HL-60 (cell line): ENCODE measurements at regions not wholly inside any gene's neighbourhood (a gene's known extent, or its start where the extent isn't known, plus 50 kb on each side); places are given as distances from the start of the nearest gene placed in this dataset.

Experiments used
- DNase-seq, 2 experiments: peaks; one replicate each; pipeline ENCODE4 v3.0.0-alpha.2; 2010 to 2020; ENCODE audit warnings: low read depth in 1 of 2, low spot score in 1 of 2
- H3K27ac ChIP-seq: fragments of 250-450 bp; sonication (Bioruptor Pico); replicated peaks from 2 replicates; pipeline ENCODE4 v1.5.1; 2020; ENCODE audit warnings: mild to moderate bottlenecking, moderate library complexity
- H3K27me3 ChIP-seq: fragments of 250-450 bp; sonication (Bioruptor Pico); 2 replicates; pipeline ENCODE4 v1.5.1; 2021; ENCODE audit warnings: mild to moderate bottlenecking, moderate library complexity; ENCODE audit not compliant: insufficient read depth, poor library complexity, severe bottlenecking
- H3K4me3 ChIP-seq: replicated peaks from 2 replicates; pipeline ENCODE4 v1.5.1; 2011; ENCODE audit warnings: mild to moderate bottlenecking, control low read depth, low read length; ENCODE audit not compliant: insufficient read depth
- GABPA ChIP-seq: IDR thresholded peaks from 2 replicates; pipeline ENCODE4 v1.6.1; 2012; ENCODE audit warnings: low read depth
- POLR2AphosphoS5 ChIP-seq: IDR thresholded peaks from 2 replicates; pipeline ENCODE4 v1.6.1; 2012; ENCODE audit warnings: low read depth
- SPI1 ChIP-seq: IDR thresholded peaks from 2 replicates; pipeline ENCODE4 v1.6.1; 2012; ENCODE audit warnings: low read depth, mild to moderate bottlenecking, borderline replicate concordance
- TF ChIP-seq, protein P1 (sequence below): IDR thresholded peaks from 2 replicates; pipeline ENCODE4 v1.6.1; 2012; ENCODE audit warnings: low read depth; ENCODE audit not compliant: insufficient replicate concordance
- TF ChIP-seq, protein P2 (sequence below): IDR thresholded peaks from one replicate; pipeline ENCODE4 v1.5.1; 2011; ENCODE audit warnings: low read length, control low read depth, inconsistent platforms; ENCODE audit not compliant: insufficient read depth

DNA sequence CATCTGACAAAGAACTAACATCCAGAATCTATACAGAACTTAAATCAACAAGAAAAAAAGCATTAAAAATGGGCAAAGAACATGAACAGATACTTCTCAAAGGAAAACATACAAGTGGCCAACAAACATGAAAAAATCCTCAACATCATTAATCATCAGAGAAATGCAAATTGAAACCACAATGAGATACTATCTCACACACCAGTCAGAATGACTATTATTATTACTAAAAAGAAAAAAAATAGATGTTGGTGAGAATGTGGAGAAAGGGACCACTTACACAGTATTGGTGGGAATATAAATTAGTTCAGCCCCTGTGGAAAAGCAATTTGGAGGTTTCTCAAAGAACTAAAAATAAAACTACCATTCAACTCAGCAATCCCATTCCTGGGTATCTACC lies 89.1 kb upstream of the ADO start:
- Histone ChIP-seq H3K27me3 (no peaks in the 10 kb centered on the region), H3K4me3 (no peak overlapping the region), H3K27ac (no peak overlapping the region)
- no peak for DNase-seq
- TF ChIP-seq, protein P1, sequence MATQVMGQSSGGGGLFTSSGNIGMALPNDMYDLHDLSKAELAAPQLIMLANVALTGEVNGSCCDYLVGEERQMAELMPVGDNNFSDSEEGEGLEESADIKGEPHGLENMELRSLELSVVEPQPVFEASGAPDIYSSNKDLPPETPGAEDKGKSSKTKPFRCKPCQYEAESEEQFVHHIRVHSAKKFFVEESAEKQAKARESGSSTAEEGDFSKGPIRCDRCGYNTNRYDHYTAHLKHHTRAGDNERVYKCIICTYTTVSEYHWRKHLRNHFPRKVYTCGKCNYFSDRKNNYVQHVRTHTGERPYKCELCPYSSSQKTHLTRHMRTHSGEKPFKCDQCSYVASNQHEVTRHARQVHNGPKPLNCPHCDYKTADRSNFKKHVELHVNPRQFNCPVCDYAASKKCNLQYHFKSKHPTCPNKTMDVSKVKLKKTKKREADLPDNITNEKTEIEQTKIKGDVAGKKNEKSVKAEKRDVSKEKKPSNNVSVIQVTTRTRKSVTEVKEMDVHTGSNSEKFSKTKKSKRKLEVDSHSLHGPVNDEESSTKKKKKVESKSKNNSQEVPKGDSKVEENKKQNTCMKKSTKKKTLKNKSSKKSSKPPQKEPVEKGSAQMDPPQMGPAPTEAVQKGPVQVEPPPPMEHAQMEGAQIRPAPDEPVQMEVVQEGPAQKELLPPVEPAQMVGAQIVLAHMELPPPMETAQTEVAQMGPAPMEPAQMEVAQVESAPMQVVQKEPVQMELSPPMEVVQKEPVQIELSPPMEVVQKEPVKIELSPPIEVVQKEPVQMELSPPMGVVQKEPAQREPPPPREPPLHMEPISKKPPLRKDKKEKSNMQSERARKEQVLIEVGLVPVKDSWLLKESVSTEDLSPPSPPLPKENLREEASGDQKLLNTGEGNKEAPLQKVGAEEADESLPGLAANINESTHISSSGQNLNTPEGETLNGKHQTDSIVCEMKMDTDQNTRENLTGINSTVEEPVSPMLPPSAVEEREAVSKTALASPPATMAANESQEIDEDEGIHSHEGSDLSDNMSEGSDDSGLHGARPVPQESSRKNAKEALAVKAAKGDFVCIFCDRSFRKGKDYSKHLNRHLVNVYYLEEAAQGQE: no peak
- TF ChIP-seq SPI1 (no peak), GABPA (no peak), POLR2AphosphoS5 (no peak)
- TF ChIP-seq, protein P2, sequence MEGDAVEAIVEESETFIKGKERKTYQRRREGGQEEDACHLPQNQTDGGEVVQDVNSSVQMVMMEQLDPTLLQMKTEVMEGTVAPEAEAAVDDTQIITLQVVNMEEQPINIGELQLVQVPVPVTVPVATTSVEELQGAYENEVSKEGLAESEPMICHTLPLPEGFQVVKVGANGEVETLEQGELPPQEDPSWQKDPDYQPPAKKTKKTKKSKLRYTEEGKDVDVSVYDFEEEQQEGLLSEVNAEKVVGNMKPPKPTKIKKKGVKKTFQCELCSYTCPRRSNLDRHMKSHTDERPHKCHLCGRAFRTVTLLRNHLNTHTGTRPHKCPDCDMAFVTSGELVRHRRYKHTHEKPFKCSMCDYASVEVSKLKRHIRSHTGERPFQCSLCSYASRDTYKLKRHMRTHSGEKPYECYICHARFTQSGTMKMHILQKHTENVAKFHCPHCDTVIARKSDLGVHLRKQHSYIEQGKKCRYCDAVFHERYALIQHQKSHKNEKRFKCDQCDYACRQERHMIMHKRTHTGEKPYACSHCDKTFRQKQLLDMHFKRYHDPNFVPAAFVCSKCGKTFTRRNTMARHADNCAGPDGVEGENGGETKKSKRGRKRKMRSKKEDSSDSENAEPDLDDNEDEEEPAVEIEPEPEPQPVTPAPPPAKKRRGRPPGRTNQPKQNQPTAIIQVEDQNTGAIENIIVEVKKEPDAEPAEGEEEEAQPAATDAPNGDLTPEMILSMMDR: no peak

DNA sequence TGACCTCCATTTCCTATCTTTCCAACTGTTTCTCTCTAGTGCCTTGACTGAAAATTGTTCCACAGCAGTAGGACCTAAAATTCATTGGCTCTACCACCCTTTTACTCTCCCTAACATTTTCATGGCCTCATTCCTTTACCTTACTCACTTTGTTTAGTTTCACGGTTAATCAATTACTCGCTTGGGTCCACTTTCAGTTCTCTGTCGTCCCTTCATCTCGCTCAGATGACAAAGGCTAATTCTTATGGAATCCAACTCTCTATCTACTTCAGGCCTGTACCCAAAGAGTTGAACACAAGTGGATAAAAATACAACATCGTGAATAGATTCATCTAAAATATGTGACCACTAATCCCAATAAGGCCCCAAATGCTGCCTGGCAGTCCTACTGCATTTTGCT lies 85.9 kb upstream of the ADO start:
- TF ChIP-seq, protein P2: no peak
- TF ChIP-seq GABPA: no peak
- no peak for TF ChIP-seq POLR2AphosphoS5
- TF ChIP-seq SPI1: no peak
- TF ChIP-seq, protein P1: no peak
- Histone ChIP-seq H3K27me3 (no peaks in the 10 kb centered on the region), H3K4me3 (no peak overlapping the region), H3K27ac (no peak overlapping the region)
- DNase-seq: no peak

DNA sequence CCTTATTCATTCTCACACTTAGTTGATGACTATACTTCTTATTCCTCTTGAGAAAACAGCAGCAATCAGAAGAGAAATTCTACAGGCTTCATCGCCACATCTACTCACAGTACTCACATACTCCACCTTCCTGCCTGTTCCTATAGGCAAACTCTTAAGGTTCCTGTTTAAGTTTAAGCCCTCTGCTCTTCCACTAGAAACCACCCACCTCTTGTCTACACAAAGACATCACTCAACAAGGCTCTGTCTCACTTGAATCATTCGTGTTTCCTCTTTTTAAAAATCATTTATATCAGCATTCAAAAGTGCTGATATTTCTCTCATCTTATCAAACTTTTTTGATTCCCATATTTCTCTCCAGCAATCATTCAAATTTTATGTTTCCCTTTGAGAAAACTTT lies 85.5 kb upstream of the ADO start:
- Histone ChIP-seq H3K27ac (no peak overlapping the region), H3K4me3 (no peak overlapping the region), H3K27me3 (no peaks in the 10 kb centered on the region)
- DNase-seq: no peak
- TF ChIP-seq, protein P1: no peak
- TF ChIP-seq SPI1 (no peak), POLR2AphosphoS5 (no peak), GABPA (no peak)
- TF ChIP-seq, protein P2: no peak
